OCI-LY1 (cell line): ENCODE measurements at regions not wholly inside any gene's neighbourhood (a gene's known extent, or its start where the extent isn't known, plus 50 kb on each side); places are given as distances from the start of the nearest gene placed in this dataset.

Experiments
- H2AFZ ChIP-seq: fragments of 200-600 bp; sonication (generic), shearing (Covaris generic); 2 replicates; pipeline ENCODE4 v1.6.0; 2014; ENCODE audit warnings: antibody characterized with exemption, mild to moderate bottlenecking, low read length
- H3F3A ChIP-seq: fragments of 200-600 bp; sonication (generic), shearing (Covaris generic); 2 replicates; pipeline ENCODE4 v1.6.0; 2014; ENCODE audit warnings: mild to moderate bottlenecking, antibody characterized with exemption, low read length, moderate library complexity; ENCODE audit not compliant: insufficient read depth
- H3K27ac ChIP-seq: fragments of 200-600 bp; sonication (generic); 2 replicates; pipeline ENCODE4 v1.5.1; 2014; ENCODE audit warnings: low read length, mixed run types, mild to moderate bottlenecking, low read depth; ENCODE audit not compliant: poor library complexity, severe bottlenecking
- H3K27me3 ChIP-seq: fragments of 200-600 bp; sonication (generic); 2 replicates; pipeline ENCODE4 v1.6.0; 2014; ENCODE audit warnings: antibody characterized with exemption, mild to moderate bottlenecking, low read length, moderate library complexity; ENCODE audit not compliant: insufficient read depth
- H3K36me3 ChIP-seq: fragments of 200-600 bp; sonication (generic); 2 replicates; pipeline ENCODE4 v1.6.1; 2014; ENCODE audit warnings: mild to moderate bottlenecking, antibody characterized with exemption, low read length, moderate library complexity, mixed read lengths; ENCODE audit not compliant: insufficient read depth
- H3K4me1 ChIP-seq: fragments of 200-600 bp; sonication (generic); 2 replicates; pipeline ENCODE4 v1.5.1; 2014; ENCODE audit warnings: mild to moderate bottlenecking, low read length, moderate library complexity; ENCODE audit not compliant: insufficient read depth, severe bottlenecking
- H3K4me2 ChIP-seq: fragments of 200-600 bp; sonication (generic), shearing (Covaris generic); 2 replicates; pipeline ENCODE4 v1.6.1; 2014; ENCODE audit warnings: low read length
- H3K4me3 ChIP-seq: fragments of 200-600 bp; sonication (generic); 2 replicates; pipeline ENCODE4 v1.5.1; 2014; ENCODE audit warnings: low read length, low read depth, mild to moderate bottlenecking, mixed read lengths; ENCODE audit not compliant: poor library complexity, severe bottlenecking
- H3K79me2 ChIP-seq: fragments of 200-600 bp; shearing (Covaris generic); 2 replicates; pipeline ENCODE4 v1.6.1; 2016; ENCODE audit warnings: mixed run types, low read length, mixed read lengths; ENCODE audit not compliant: insufficient read depth
- H3K9ac ChIP-seq: fragments of 200-600 bp; sonication (generic), shearing (Covaris generic); 2 replicates; pipeline ENCODE4 v1.6.1; 2014; ENCODE audit warnings: mild to moderate bottlenecking, low read length, mixed read lengths
- H3K9me2 ChIP-seq: fragments of 200-600 bp; sonication (generic), shearing (Covaris generic); 2 replicates; pipeline ENCODE4 v1.6.1; 2014; ENCODE audit warnings: low read depth, mild to moderate bottlenecking, low read length, mixed read lengths
- H3K9me3 ChIP-seq: fragments of 200-600 bp; shearing (Covaris generic); 2 replicates; pipeline ENCODE4 v1.6.1; 2014; ENCODE audit warnings: low read length, mixed read lengths
- H4K20me1 ChIP-seq: fragments of 200-600 bp; sonication (generic), shearing (Covaris generic); 2 replicates; pipeline ENCODE4 v1.6.0; 2016; ENCODE audit warnings: mild to moderate bottlenecking, low read length; ENCODE audit not compliant: insufficient read depth
- EZH2 ChIP-seq: fragments of 200-600 bp; sonication (generic), shearing (Covaris generic); IDR thresholded peaks from 2 replicates; pipeline ENCODE4 v1.8.0; 2017; ENCODE audit warnings: borderline replicate concordance, mixed run types, mild to moderate bottlenecking, antibody characterized with exemption, low read length, moderate library complexity, mixed read lengths
- TF ChIP-seq, protein P1 (sequence below): fragments of 200-600 bp; sonication (generic), shearing (Covaris generic); IDR thresholded peaks from 2 replicates; pipeline ENCODE4 v1.5.1; 2017; ENCODE audit warnings: mild to moderate bottlenecking, antibody characterized with exemption, low read length, moderate library complexity, mixed read lengths

- Histone ChIP-seq H3K4me3 (no peak overlapping the region), H3K27me3 (peaks cover 6% of the 10 kb centered on the region; the same call in 1 of the 2 replicates), H3K27ac (no peak overlapping the region), H3K9me3 (no peaks in the 10 kb centered on the region; the same call in 1 of the 2 replicates), H3F3A (no peaks in the 10 kb centered on the region), H3K79me2 (no peaks in the 10 kb centered on the region), H3K36me3 (no peaks in the 10 kb centered on the region), H4K20me1 (no peaks in the 10 kb centered on the region), H3K9ac (no peak overlapping the region), H3K4me2 (no peak overlapping the region), H3K4me1 (no peaks in the 10 kb centered on the region), H2AFZ (no peak overlapping the region), H3K9me2 (no peaks in the 10 kb centered on the region)
- no peak for TF ChIP-seq EZH2
- TF ChIP-seq, protein P1, sequence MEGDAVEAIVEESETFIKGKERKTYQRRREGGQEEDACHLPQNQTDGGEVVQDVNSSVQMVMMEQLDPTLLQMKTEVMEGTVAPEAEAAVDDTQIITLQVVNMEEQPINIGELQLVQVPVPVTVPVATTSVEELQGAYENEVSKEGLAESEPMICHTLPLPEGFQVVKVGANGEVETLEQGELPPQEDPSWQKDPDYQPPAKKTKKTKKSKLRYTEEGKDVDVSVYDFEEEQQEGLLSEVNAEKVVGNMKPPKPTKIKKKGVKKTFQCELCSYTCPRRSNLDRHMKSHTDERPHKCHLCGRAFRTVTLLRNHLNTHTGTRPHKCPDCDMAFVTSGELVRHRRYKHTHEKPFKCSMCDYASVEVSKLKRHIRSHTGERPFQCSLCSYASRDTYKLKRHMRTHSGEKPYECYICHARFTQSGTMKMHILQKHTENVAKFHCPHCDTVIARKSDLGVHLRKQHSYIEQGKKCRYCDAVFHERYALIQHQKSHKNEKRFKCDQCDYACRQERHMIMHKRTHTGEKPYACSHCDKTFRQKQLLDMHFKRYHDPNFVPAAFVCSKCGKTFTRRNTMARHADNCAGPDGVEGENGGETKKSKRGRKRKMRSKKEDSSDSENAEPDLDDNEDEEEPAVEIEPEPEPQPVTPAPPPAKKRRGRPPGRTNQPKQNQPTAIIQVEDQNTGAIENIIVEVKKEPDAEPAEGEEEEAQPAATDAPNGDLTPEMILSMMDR, result no peak
Measured at GRCh38 chr7:47210281-47210854, 371.5 kb downstream of the TNS3 start.

DNA sequence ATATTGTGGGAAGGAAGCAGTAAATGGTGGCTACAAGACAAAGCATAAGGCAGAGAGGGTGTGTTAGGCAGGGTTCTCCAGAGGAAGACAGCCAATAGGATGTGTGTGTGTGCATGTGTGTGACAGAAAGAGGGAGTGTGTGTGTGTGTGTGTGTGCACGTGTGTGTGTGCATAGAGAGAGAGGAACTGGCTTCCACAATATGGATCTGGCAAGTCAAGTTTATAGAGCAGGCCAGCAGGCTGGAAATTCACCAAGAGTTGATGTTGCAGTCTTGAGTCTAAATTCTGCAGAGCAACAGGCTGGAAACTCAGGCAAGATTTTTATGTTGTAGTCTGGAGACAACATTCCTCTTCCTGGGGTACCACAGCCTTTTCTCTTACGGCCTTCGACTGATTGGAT, 374.0 kb downstream of the TNS3 start:
- TF ChIP-seq, protein P1, result no peak
- TF ChIP-seq EZH2, result no peak
- Histone ChIP-seq H3K27ac (no peak overlapping the region), H3K4me1 (no peaks in the 10 kb centered on the region), H3K4me3 (no peak overlapping the region), H3K27me3 (no peaks in the 10 kb centered on the region; the same call in 1 of the 2 replicates), H4K20me1 (no peaks in the 10 kb centered on the region), H2AFZ (no peak overlapping the region), H3K36me3 (no peaks in the 10 kb centered on the region), H3K9me3 (no peaks in the 10 kb centered on the region; the same call in 1 of the 2 replicates), H3K4me2 (no peak overlapping the region), H3K9ac (no peak overlapping the region), H3F3A (no peaks in the 10 kb centered on the region), H3K9me2 (no peaks in the 10 kb centered on the region), H3K79me2 (no peaks in the 10 kb centered on the region)

GRCh38 chr7:47204709-47205108, 377.2 kb downstream of the TNS3 start:
- Histone ChIP-seq H3F3A (no peaks in the 10 kb centered on the region), H3K4me3 (no peak overlapping the region), H3K9me3 (no peaks in the 10 kb centered on the region), H3K36me3 (no peaks in the 10 kb centered on the region), H3K9me2 (no peaks in the 10 kb centered on the region), H3K27ac (no peak overlapping the region), H2AFZ (no peak overlapping the region), H3K4me2 (no peak overlapping the region), H3K9ac (no peak overlapping the region), H3K4me1 (no peaks in the 10 kb centered on the region), H3K27me3 (no peaks in the 10 kb centered on the region; the same call in 1 of the 2 replicates), H3K79me2 (no peaks in the 10 kb centered on the region), H4K20me1 (no peaks in the 10 kb centered on the region)
- TF ChIP-seq EZH2, result no peak
- TF ChIP-seq, protein P1, result no peak
